ENCODE measurements at regions not wholly inside any gene's neighbourhood (a gene's known extent, or its start where the extent isn't known, plus 50 kb on each side); places are given as distances from the start of the nearest gene placed in this dataset.
"Not testable (repeated sequence)": the region's sequence is repeated elsewhere in the genome, so short reads cannot be mapped to it uniquely, and the experiment has no call there.

- no peak for DNase-seq
These were observed 299.9 kb downstream of the C7orf25 start for GRCh38 chr7:42611961-42612360.

GRCh38 chr7:42611289-42611928 is 300.5 kb downstream of the C7orf25 start:
- no peak for DNase-seq

GRCh38 chr7:42606193-42606905 is 305.5 kb downstream of the C7orf25 start:
- no peak for DNase-seq

GRCh38 chr7:42605406-42606192 is 306.3 kb downstream of the C7orf25 start:
- no peak for DNase-seq

GRCh38 chr7:42603496-42603895 is 308.4 kb downstream of the C7orf25 start:
- DNase-seq = no peak

- DNase-seq = no peak
These were observed 314.6 kb downstream of the C7orf25 start for GRCh38 chr7:42597300-42597699.

- DNase-seq = no peak
These were observed 315.1 kb downstream of the C7orf25 start for GRCh38 chr7:42596737-42597136.

GRCh38 chr7:42593860-42594259 is 318.0 kb downstream of the C7orf25 start:
- DNase-seq = no peak

GRCh38 chr7:42590771-42591310 is 321.0 kb downstream of the C7orf25 start:
- DNase-seq = no peak

GRCh38 chr7:42588876-42589275 is 323.0 kb downstream of the C7orf25 start:
- DNase-seq = no peak

GRCh38 chr7:42587806-42588205 is 324.1 kb downstream of the C7orf25 start:
- no peak for DNase-seq

- DNase-seq = no peak
These were observed 331.8 kb downstream of the C7orf25 start for GRCh38 chr7:42580061-42580460.

GRCh38 chr7:42575171-42575570 is 336.7 kb downstream of the C7orf25 start:
- no peak for DNase-seq

GRCh38 chr7:42574685-42575084 is 337.2 kb downstream of the C7orf25 start:
- DNase-seq = no peak

- DNase-seq = no peak
These were observed 337.1 kb upstream of the GLI3 start for GRCh38 chr7:42573881-42574672.

GRCh38 chr7:42572561-42572960 is 335.6 kb upstream of the GLI3 start:
- no peak for DNase-seq

GRCh38 chr7:42572056-42572455 is 335.0 kb upstream of the GLI3 start:
- no peak for DNase-seq

- no peak for DNase-seq
These were observed 333.9 kb upstream of the GLI3 start for GRCh38 chr7:42570944-42571343.

GRCh38 chr7:42567051-42567450 is 330.0 kb upstream of the GLI3 start:
- no peak for DNase-seq

GRCh38 chr7:42561797-42562196 is 324.8 kb upstream of the GLI3 start:
- no peak for DNase-seq

- DNase-seq = no peak
These were observed 323.9 kb upstream of the GLI3 start for GRCh38 chr7:42560866-42561265.

GRCh38 chr7:42554932-42555331 is 317.9 kb upstream of the GLI3 start:
- DNase-seq = not testable (repeated sequence)

GRCh38 chr7:42552227-42552626 is 315.2 kb upstream of the GLI3 start:
- DNase-seq = no peak
